Stimulated activated naive CD8-positive, alpha-beta T cell treated with anti-CD3 and anti-CD28 coated beads, Interleukin-15, Interleukin-2, amounts not matched to agents 100 ng/mL and 50 ng/mL, for 24 hours (primary cell): ENCODE measurements at regions not wholly inside any gene's neighbourhood (a gene's known extent, or its start where the extent isn't known, plus 50 kb on each side); places are given as distances from the start of the nearest gene placed in this dataset.
"Not testable (repeated sequence)": the region's sequence is repeated elsewhere in the genome, so short reads cannot be mapped to it uniquely, and the experiment has no call there.

ENCODE experiments used
- H3K27ac Mint-ChIP-seq: one replicate; pipeline ENCODE4 v1.8.0; 2021; ENCODE audit warnings: mild to moderate bottlenecking, mixed read lengths
- H3K27me3 Mint-ChIP-seq: one replicate; pipeline ENCODE4 v1.8.0; 2021; ENCODE audit warnings: mixed read lengths
- H3K36me3 Mint-ChIP-seq: one replicate; pipeline ENCODE4 v1.8.0; 2021; ENCODE audit warnings: low read depth, mixed read lengths
- H3K4me1 Mint-ChIP-seq: one replicate; pipeline ENCODE4 v1.8.0; 2021; ENCODE audit warnings: low read depth, mixed read lengths
- H3K4me3 Mint-ChIP-seq: one replicate; pipeline ENCODE4 v1.8.0; 2021; ENCODE audit warnings: mild to moderate bottlenecking, mixed read lengths
- H3K9me3 Mint-ChIP-seq: one replicate; pipeline ENCODE4 v1.8.0; 2021; ENCODE audit warnings: mixed read lengths

GRCh38 chr14:71165121-71166031, 258.1 kb downstream of the PCNX1 start:
- Mint-ChIP-seq H3K36me3 (no peaks in the 10 kb centered on the region), H3K9me3 (no peaks in the 10 kb centered on the region), H3K4me3 (no peak overlapping the region), H3K4me1 (peaks cover 18% of the 10 kb centered on the region), H3K27ac (no peak overlapping the region), H3K27me3 (peaks cover 19% of the 10 kb centered on the region)

GRCh38 chr14:71166180-71166837, 259.1 kb downstream of the PCNX1 start:
- Mint-ChIP-seq H3K9me3 (no peaks in the 10 kb centered on the region), H3K4me3 (no peak overlapping the region), H3K27ac (no peak overlapping the region), H3K36me3 (no peaks in the 10 kb centered on the region), H3K27me3 (peaks cover 19% of the 10 kb centered on the region), H3K4me1 (peaks cover 18% of the 10 kb centered on the region)

DNA sequence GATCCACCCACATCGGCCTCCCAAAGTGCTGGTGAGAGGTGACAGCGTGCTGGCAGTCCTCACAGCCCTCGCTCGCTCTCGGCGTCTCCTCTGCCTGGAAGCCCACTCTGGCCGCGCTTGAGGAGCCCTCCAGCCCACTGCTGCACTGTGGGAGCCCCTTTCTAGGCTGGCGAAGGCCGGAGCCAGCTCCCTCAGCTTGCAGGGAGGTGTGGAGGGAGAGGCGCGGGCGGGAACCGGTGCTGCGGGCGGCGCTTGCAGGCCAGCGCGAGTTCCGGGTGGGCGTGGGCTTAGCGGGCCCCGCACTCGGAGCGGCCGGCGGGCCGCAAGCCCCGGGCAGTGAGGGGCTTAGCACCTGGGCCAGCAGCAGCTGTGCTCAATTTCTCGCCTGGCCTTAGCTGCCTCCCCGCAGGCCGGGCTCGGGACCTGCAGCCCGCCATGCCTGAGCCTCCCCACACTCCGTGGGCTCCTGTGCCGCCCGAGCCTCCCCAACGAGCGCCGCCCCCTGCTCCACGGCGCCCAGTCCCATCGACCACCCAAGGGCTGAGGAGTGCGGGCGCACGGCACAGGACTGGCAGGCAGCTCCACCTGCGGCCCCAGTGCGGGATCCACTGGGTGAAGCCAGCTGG, 260.2 kb downstream of the PCNX1 start:
- H3K36me3 Mint-ChIP-seq, H3K4me3 Mint-ChIP-seq, H3K9me3 Mint-ChIP-seq, H3K27ac Mint-ChIP-seq: not testable (repeated sequence)
- H3K4me1 Mint-ChIP-seq = peaks cover 18% of the 10 kb centered on the region
- H3K27me3 Mint-ChIP-seq = peaks cover 19% of the 10 kb centered on the region

- Mint-ChIP-seq H3K27ac (peak overlapping the region; percentile 82), H3K27me3 (peaks cover 19% of the 10 kb centered on the region), H3K4me3 (peak overlapping the region; percentile 82), H3K4me1 (peaks cover 18% of the 10 kb centered on the region)
- H3K9me3 Mint-ChIP-seq, H3K36me3 Mint-ChIP-seq: not testable (repeated sequence)
Observed at GRCh38 chr14:71168161-71168560, 260.9 kb downstream of the PCNX1 start.

- Mint-ChIP-seq H3K27ac (peak overlapping the region; percentile 82), H3K4me3 (peak overlapping the region; percentile 82), H3K36me3 (no peaks in the 10 kb centered on the region), H3K27me3 (peaks cover 19% of the 10 kb centered on the region), H3K9me3 (no peaks in the 10 kb centered on the region), H3K4me1 (peaks cover 18% of the 10 kb centered on the region)
Observed at GRCh38 chr14:71168564-71169427, 261.5 kb downstream of the PCNX1 start.

GRCh38 chr14:71169861-71170260, 262.6 kb downstream of the PCNX1 start:
- Mint-ChIP-seq H3K27me3 (peaks cover 19% of the 10 kb centered on the region), H3K27ac (no peak overlapping the region)

DNA sequence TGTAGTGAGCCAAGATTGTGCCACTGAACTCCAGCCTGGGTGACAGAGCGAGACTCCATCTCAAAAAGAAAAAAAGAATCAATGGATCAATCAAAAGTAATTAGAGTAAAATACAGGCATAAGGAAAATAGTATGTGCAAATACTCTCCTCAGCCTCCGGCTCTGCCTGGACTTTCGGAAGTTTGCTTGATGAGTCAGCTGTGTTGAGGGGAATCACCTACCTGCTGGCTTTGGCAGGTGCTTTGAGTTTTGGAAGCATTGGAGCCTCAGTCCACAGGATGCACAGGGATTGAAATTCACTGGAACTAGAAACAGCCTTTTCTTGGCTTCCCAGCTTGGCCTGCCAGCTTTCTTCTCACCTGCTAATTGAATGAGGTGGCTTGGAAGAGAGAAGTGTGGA, 268.2 kb downstream of the PCNX1 start:
- Mint-ChIP-seq H3K27ac (no peak overlapping the region), H3K4me1 (no peaks in the 10 kb centered on the region), H3K36me3 (no peaks in the 10 kb centered on the region), H3K9me3 (no peaks in the 10 kb centered on the region), H3K27me3 (no peaks in the 10 kb centered on the region), H3K4me3 (no peak overlapping the region)

More at GRCh38 chr14:71169861-71170260, 262.6 kb downstream of the PCNX1 start:
- Mint-ChIP-seq H3K4me3 (no peak overlapping the region), H3K9me3 (no peaks in the 10 kb centered on the region), H3K4me1 (peaks cover 18% of the 10 kb centered on the region), H3K36me3 (no peaks in the 10 kb centered on the region)

GRCh38 chr14:71179066-71179465, 271.8 kb downstream of the PCNX1 start:
- Mint-ChIP-seq H3K27ac (no peak overlapping the region), H3K4me1 (no peaks in the 10 kb centered on the region), H3K9me3 (no peaks in the 10 kb centered on the region), H3K36me3 (no peaks in the 10 kb centered on the region), H3K4me3 (no peak overlapping the region), H3K27me3 (no peaks in the 10 kb centered on the region)

- H3K4me1 Mint-ChIP-seq = no peaks in the 10 kb centered on the region
- no peaks in the 10 kb centered on the region for H3K36me3 Mint-ChIP-seq
- no peaks in the 10 kb centered on the region for H3K9me3 Mint-ChIP-seq
- no peak overlapping the region for H3K27ac Mint-ChIP-seq
- no peaks in the 10 kb centered on the region for H3K27me3 Mint-ChIP-seq
- H3K4me3 Mint-ChIP-seq = no peak overlapping the region
Observed at GRCh38 chr14:71180397-71180796, 273.1 kb downstream of the PCNX1 start.

DNA sequence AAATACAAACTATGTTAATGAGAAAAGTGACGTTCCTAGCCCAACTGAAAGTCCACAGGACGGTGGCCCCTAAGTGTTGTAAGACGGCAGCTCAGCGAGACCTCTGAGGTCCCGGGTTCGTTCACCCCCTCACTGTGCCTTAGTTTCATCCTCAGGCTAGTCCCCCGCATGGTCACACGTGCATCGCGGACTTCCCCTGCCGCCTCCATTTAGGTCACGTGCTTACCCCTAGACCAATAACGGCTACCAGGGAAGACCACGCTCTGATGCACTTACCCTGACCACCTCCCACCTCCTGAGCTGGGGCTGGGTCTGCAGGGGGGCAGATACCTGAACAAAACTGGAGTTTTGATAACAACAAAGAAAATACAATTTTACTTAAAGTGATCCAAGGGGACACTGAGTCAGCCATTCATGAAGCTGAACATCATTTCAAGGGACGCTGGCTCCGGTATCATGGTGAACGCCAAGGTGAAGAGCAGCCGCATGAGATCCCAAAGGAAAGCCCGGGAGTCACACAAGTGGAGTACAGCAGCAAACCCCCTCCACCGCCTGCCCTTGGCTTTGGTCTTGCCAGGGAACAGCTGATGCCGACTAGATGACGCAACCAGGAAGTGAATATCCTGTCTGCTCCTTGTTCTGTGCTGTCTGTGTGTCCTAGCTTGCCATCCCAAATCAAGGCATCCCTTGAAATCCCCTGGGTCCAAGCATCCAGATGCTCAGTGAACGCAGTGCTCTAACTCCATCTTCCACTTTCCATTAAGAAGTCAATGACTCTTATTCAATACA, 274.1 kb downstream of the PCNX1 start:
- no peaks in the 10 kb centered on the region for H3K4me1 Mint-ChIP-seq
- no peak overlapping the region for H3K27ac Mint-ChIP-seq
- no peaks in the 10 kb centered on the region for H3K9me3 Mint-ChIP-seq
- no peaks in the 10 kb centered on the region for H3K27me3 Mint-ChIP-seq
- no peak overlapping the region for H3K4me3 Mint-ChIP-seq
- H3K36me3 Mint-ChIP-seq = no peaks in the 10 kb centered on the region

- Mint-ChIP-seq H3K4me1 (no peaks in the 10 kb centered on the region), H3K27ac (no peak overlapping the region), H3K4me3 (no peak overlapping the region)
Observed at GRCh38 chr14:71183876-71184689, 276.8 kb downstream of the PCNX1 start.

GRCh38 chr14:71185637-71186036, 278.4 kb downstream of the PCNX1 start:
- Mint-ChIP-seq H3K27me3 (no peaks in the 10 kb centered on the region), H3K27ac (no peak overlapping the region), H3K4me3 (no peak overlapping the region), H3K36me3 (no peaks in the 10 kb centered on the region), H3K4me1 (no peaks in the 10 kb centered on the region), H3K9me3 (no peaks in the 10 kb centered on the region)

More at GRCh38 chr14:71183876-71184689, 276.8 kb downstream of the PCNX1 start:
- Mint-ChIP-seq H3K27me3 (no peaks in the 10 kb centered on the region), H3K9me3 (no peaks in the 10 kb centered on the region), H3K36me3 (no peaks in the 10 kb centered on the region)

DNA sequence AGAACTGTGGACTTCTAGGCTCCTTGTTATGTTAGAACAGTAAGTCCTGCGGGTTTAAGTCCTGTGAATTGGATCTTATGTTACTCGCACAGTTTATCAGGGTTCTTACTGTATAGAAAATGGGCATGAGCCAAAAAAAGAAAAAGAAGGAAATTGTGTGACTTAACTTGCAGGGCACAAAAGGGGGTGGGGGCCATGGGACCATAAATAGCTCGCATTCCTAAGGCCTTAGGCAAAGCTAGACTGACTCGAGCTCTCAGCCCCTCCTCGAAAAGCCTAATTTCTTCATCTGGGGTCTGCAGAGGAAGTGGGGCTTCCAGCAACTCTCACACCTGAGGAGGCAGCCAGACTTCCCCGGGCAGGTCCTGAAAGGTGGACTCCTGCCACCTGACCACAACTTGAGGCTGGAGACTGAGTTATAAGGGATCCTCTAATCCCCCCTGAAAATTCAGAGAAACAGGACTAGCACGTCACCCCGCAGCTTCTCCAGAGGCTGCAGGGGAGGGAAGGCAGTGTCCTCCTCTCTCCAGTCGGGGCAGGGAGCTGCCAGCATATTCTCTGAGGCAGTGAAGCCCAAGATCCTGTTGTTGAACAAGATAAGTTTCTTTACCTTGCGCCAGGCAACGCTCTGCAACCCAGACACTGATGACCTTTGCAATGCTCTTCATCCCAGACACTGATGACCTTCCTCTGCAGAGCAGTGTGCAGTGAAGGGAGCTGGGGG, 280.5 kb downstream of the PCNX1 start:
- Mint-ChIP-seq H3K36me3 (no peaks in the 10 kb centered on the region), H3K9me3 (no peaks in the 10 kb centered on the region), H3K27me3 (peaks cover 4% of the 10 kb centered on the region), H3K4me1 (no peaks in the 10 kb centered on the region), H3K4me3 (no peak overlapping the region), H3K27ac (no peak overlapping the region)
